Activated T-cell treated with anti-CD3 and anti-CD28 coated beads for 1 hour (primary cell): ENCODE measurements at regions not wholly inside any gene's neighbourhood (a gene's known extent, or its start where the extent isn't known, plus 50 kb on each side); places are given as distances from the start of the nearest gene placed in this dataset.

Experiments used
- DNase-seq: peaks from one replicate; pipeline ENCODE4 v3.0.0-alpha.2; 2020; ENCODE audit warnings: low read depth

GRCh38 chr20:39268491-39268951 is 306.4 kb downstream of the DHX35 start:
- no peak for DNase-seq

DNA sequence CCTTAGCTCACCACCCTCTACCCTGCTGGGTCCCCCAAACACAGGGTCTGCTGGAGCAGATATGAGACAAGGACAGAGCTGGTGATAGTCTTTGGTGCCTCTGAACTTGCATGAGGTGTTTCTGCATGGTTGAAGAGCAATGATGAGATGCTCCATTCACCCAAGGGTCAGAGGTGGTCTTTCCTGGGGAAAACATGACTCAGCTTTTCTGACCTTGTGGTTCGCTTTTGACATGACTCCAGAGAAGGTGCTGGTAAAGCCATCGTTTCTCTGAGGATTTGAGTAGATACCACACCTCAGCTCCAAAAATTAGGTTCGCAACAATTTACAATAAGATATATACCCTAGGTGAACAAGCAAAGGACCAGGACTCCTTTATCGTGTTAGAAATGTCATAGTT is 304.8 kb downstream of the DHX35 start:
- DNase-seq = no peak

DNA sequence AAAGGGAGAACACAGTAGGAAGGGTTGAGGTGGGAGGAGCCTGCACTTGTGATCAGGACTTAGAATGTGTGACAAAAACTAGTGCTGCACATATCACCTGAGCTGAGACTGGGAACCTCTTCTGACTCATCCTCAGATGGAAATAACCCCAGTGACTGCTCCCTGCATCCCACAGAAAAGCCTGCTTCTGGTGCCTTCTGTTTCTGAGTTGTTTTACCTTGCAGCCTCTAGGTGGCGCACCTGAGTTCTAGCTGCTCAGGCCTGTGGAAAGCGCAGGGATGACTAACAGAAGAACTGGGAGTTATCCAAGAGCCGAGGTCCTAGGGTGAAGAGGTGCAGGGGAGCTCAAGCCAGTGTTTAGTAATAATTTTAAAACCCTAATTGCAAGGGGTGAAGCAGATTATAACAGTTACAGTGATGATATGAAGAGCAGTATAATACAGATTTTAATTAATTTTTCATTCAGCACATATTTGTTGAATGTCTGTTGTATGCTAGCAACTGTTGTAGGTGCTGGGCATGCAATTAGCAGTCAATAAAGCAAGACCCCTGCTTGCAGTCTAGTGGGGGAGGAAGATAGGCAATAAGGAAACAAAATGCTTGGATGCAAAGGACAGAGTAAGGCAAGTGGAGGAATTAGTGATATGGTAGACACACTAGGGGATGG is 302.5 kb downstream of the DHX35 start:
- peak; percentile 11 for DNase-seq

- DNase-seq = no peak
Observed at GRCh38 chr20:39263076-39263475, 300.9 kb downstream of the DHX35 start.

DNA sequence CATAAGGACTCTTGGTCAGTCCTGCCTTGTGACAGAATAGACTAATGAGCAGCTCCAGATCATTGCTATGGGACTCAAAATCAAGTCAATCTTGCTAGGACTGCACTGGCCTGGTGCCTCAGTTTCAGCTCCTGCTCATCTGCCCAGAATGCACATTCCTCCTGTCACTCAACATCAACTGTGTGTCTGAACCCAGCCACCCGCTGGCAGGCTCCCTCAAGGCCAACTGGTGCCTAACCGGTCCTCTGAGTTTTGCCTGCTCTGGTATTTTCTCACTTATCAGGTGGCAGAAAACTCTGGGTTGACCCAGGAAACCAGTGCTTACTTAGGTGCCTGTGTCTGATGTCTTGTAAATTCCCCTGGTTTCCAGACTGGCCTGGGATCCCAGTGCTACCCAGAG is 297.7 kb downstream of the DHX35 start:
- no peak for DNase-seq

- no peak for DNase-seq
Observed at GRCh38 chr20:39259010-39259803, 297.1 kb downstream of the DHX35 start.

GRCh38 chr20:39258253-39258652 is 296.1 kb downstream of the DHX35 start:
- no peak for DNase-seq

- DNase-seq = no peak
Observed at GRCh38 chr20:39253051-39253755, 291.1 kb downstream of the DHX35 start.

- DNase-seq = no peak
Observed at GRCh38 chr20:39252035-39252434, 289.9 kb downstream of the DHX35 start.

DNA sequence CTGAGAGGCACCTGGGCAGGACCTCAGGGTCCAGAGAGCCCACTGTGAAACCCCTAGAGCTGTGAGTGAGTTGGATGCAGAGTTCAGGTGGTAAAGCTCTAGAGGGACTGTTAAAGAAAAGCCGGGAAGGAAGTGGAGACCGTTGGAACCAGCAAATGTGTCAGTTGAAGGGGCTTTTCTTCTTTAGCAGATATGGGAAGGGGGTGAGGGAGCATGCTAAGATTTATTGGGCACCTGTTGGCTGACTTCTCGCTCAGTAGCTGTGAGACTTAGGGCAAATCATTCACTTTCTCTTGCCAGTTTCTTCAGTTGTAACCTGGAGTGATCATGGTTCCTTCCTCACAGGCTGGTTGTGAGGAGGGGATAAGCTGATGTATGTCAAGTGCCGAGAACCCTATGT is 287.7 kb downstream of the DHX35 start:
- DNase-seq = no peak

- no peak for DNase-seq
Observed at GRCh38 chr20:39248862-39249485, 286.8 kb downstream of the DHX35 start.

- DNase-seq = no peak
Observed at GRCh38 chr20:39248171-39248861, 286.2 kb downstream of the DHX35 start.

- DNase-seq = no peak
Observed at GRCh38 chr20:39246436-39246835, 284.3 kb downstream of the DHX35 start.

- no peak for DNase-seq
Observed at GRCh38 chr20:39245685-39246311, 283.7 kb downstream of the DHX35 start.

GRCh38 chr20:39243962-39244361 is 281.8 kb downstream of the DHX35 start:
- no peak for DNase-seq

DNA sequence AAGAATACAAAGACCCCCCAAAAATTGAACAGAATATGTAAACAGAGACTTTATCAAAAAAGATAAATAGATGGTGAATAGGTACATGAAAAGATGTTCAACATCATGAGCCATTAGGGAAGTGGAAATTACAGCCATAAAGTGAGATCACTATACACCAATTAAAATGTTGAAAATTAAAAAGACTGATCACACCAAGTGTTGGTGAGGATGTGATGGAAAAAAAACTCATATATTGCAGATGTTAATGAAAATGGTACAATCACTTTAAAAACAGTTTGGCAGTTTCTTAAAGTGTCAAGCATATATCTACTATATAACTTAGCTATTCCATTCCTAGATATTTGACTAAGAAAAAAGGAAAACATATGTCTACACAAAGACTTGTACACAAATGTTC is 280.5 kb downstream of the DHX35 start:
- DNase-seq = no peak

GRCh38 chr20:39234520-39235095 is 272.5 kb downstream of the DHX35 start:
- no peak for DNase-seq

DNA sequence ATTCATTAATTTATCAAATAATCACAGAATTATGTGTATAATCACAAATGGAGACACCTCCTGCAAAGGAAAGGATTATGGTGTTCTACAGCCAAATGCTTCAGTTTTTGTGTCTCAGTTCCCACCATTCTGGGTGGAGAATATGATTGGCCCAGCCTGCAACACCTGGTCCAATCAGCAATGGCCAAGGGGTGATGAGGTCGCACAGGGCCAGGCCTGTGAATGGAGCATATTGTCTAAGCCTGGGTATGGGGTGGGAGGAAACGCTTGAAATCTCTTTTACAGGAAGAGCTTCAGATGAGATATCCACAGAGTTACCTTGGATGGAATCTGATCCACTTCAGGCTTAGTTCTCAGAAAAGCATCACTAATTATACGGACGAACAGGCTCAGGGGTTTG is 271.6 kb downstream of the DHX35 start:
- DNase-seq = no peak

GRCh38 chr20:39227416-39227815 is 265.3 kb downstream of the DHX35 start:
- no peak for DNase-seq

DNA sequence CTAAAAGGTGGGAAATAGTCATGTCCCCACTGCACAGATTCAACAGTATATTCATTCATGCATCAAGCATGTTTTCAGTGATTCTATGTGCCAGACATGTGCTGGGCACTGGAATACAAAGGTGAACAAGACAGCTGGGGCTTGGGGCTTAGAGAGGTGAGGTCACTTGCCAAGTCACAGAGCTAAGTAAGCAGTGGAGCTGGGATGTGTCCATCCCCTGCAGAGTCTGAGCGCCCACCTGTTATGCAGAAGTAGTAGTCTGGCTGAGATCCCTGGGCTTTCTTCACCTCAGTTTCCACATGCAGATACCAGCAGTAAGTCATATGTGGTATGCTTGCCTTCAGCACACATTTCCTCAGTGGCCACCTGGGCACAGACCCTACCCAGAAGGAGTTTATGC is 263.8 kb downstream of the DHX35 start:
- no peak for DNase-seq

GRCh38 chr20:39225536-39225935 is 263.4 kb downstream of the DHX35 start:
- DNase-seq = no peak
